Transverse colon (tissue), 4 donors: ENCODE measurements at regions not wholly inside any gene's neighbourhood (a gene's known extent, or its start where the extent isn't known, plus 50 kb on each side); places are given as distances from the start of the nearest gene placed in this dataset.

ENCODE experiments used
- DNase-seq: peaks from one replicate; pipeline ENCODE4 v3.0.0-alpha.2; 2019
- H3K27ac ChIP-seq, 4 donors: fragments of 200-600 bp; sonication (generic); 2 replicates each; pipeline ENCODE4 v1.5.1; 2016 to 2018; ENCODE audit warnings: inconsistent platforms in 4 of 4
- H3K27me3 ChIP-seq: fragments of 200-600 bp; sonication (generic); 2 replicates; pipeline ENCODE4 v1.5.1; 2017; ENCODE audit warnings: inconsistent platforms
- H3K36me3 ChIP-seq, 4 donors: fragments of 200-600 bp; sonication (generic); 2 replicates each; pipeline ENCODE4 v1.5.1; 2017 to 2019; ENCODE audit warnings: inconsistent platforms in 4 of 4
- H3K4me1 ChIP-seq, 4 donors: fragments of 200-600 bp; sonication (generic); 2 replicates each; pipeline ENCODE4 v1.5.1; 2017 to 2020; ENCODE audit warnings: inconsistent platforms in 4 of 4
- H3K4me3 ChIP-seq, 4 donors: fragments of 200-600 bp; sonication (generic); 1 replicate in 1 of 4; 2 replicates in 3 of 4; pipeline versions ENCODE4 v1.5.1 to v1.6.1; 2017 to 2019; ENCODE audit warnings: inconsistent platforms in 4 of 4
- H3K9me3 ChIP-seq, 2 donors: fragments of 200-600 bp; sonication (generic); 2 replicates each; pipeline ENCODE4 v1.5.1; 2017 to 2019; ENCODE audit warnings: inconsistent platforms in 2 of 2
- EP300 ChIP-seq: sonication (generic); formaldehyde crosslinking; IDR thresholded peaks from one replicate; pipeline ENCODE4 v1.6.1; 2017; ENCODE audit warnings: antibody characterized with exemption, low read depth
- POLR2A ChIP-seq: fragments of 450-650 bp; IDR thresholded peaks from one replicate; pipeline ENCODE4 v1.6.1; 2016; ENCODE audit warnings: antibody characterized with exemption, mild to moderate bottlenecking, moderate library complexity
- POLR2AphosphoS5 ChIP-seq, 3 donors: sonication (generic); formaldehyde crosslinking; IDR thresholded peaks; one replicate each; pipeline ENCODE4 v1.6.1; 2016; ENCODE audit warnings: antibody characterized with exemption in 3 of 3
- WGBS, 2 donors: methylation state at CpG; one replicate each; pipeline ENCODE4 v1.1.5; 2018; ENCODE audit warnings: low coverage in 1 of 2; 5-methylcytosine and 5-hydroxymethylcytosine counted together
- in situ Hi-C, 4 donors: fragments of 200-750 bp; cut with MboI; loops; one replicate each; pipeline versions ENCODE4 v1.15.0 to v1.15.1; 2017; ENCODE audit warnings: low sequenced_read_pairs in 3 of 4, low pct_ligation_motif_present in 1 of 4, low pct_unique_long_range_greater_than_20kb in 1 of 4
- intact Hi-C: fragments of 100-400 bp; cut with DNase I; formaldehyde crosslinking; loops from one replicate; pipeline ENCODE4 v1.15.1; 2023; ENCODE audit warnings: low total_unique reads
- TF ChIP-seq, protein P1 (sequence below), 5 experiments: fragments of 200-600 bp in 3 of 5; fragments of 450-650 bp in 2 of 5; sonication (generic) in 3 of 5; IDR thresholded peaks; 1 replicate in 2 of 5; 2 replicates in 3 of 5; pipeline ENCODE4 v1.5.1; 2016 to 2017; ENCODE audit warnings: antibody characterized with exemption in 5 of 5, inconsistent platforms in 3 of 5, mild to moderate bottlenecking in 2 of 5, moderate library complexity in 1 of 5

DNA sequence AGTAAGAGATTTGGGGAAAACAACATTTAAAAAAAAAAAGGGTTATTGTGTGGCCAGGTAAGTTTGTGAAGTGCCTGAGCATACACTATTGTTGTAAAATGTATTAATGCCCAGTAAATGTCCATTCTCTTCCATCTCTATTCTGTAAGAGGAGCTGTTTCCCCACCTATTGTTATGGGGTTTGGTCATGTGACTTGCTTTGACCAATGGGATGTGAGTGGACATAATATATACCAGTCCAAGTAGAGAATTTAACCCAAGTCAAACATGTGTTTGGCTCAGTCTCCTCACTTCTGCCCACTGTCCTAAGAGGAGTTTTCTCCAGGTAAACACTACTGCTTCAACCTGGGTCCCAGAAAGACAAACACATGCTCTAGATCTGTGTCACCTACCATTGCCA lies 377.1 kb downstream of the FOXA2 start:
- DNase-seq, result no peak
- TF ChIP-seq EP300, result no peak
- TF ChIP-seq, protein P1, sequence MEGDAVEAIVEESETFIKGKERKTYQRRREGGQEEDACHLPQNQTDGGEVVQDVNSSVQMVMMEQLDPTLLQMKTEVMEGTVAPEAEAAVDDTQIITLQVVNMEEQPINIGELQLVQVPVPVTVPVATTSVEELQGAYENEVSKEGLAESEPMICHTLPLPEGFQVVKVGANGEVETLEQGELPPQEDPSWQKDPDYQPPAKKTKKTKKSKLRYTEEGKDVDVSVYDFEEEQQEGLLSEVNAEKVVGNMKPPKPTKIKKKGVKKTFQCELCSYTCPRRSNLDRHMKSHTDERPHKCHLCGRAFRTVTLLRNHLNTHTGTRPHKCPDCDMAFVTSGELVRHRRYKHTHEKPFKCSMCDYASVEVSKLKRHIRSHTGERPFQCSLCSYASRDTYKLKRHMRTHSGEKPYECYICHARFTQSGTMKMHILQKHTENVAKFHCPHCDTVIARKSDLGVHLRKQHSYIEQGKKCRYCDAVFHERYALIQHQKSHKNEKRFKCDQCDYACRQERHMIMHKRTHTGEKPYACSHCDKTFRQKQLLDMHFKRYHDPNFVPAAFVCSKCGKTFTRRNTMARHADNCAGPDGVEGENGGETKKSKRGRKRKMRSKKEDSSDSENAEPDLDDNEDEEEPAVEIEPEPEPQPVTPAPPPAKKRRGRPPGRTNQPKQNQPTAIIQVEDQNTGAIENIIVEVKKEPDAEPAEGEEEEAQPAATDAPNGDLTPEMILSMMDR (IDR thresholded peaks at IDR 0.05), result no peak
- no peak for TF ChIP-seq POLR2AphosphoS5 (IDR thresholded peaks at IDR 0.05)
- TF ChIP-seq POLR2A, result no peak
- intact Hi-C loops, result loop anchor here (2.0 kb wide), 1 partner anchor 16 kb away; no protein-coding TSS in a partner anchor
- Histone ChIP-seq H3K9me3 (no peaks in the 10 kb centered on the region), H3K4me3 (no peak overlapping the region), H3K4me1 (no peaks in the 10 kb centered on the region), H3K27ac (no peak overlapping the region), H3K36me3 (no peaks in the 10 kb centered on the region), H3K27me3 (no peaks in the 10 kb centered on the region)
- in situ Hi-C loops, result no loop called here

DNA sequence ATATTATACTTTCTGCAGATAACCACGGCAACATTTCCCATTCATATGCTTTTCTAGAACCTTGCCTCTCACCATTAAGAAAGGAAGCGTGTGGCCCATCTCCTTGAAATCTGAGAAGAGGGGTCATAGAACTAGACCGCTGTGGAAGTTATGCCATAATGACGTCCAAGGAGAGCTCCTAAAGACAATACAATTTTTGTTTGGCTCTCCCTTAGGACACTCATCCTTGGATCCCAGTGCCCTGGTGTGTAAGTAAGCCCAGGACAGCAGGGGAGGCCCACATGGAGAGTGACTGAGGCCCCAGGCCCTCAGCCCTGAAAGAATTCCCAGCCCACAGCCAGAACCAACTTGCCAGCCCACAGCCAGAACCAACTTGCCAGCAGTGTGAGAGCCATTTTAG lies 379.6 kb downstream of the FOXA2 start:
- H3K4me1 ChIP-seq, result no peaks in the 10 kb centered on the region
- no peaks in the 10 kb centered on the region for H3K9me3 ChIP-seq
- H3K36me3 ChIP-seq, result no peaks in the 10 kb centered on the region
- no peaks in the 10 kb centered on the region for H3K27me3 ChIP-seq
- no peak for DNase-seq
- in situ Hi-C loops (no loop called here), intact Hi-C loops (no loop called here)
- TF ChIP-seq, protein P1 (IDR thresholded peaks at IDR 0.05), result no peak
- TF ChIP-seq POLR2A (no peak), POLR2AphosphoS5 (IDR thresholded peaks at IDR 0.05) (no peak), EP300 (no peak)
- WGBS, 2 donors, result 79% methylated on average over 3 to 4 of the region's 4 CpGs
- no peak overlapping the region for H3K4me3 ChIP-seq
- H3K27ac ChIP-seq, result no peak overlapping the region

DNA sequence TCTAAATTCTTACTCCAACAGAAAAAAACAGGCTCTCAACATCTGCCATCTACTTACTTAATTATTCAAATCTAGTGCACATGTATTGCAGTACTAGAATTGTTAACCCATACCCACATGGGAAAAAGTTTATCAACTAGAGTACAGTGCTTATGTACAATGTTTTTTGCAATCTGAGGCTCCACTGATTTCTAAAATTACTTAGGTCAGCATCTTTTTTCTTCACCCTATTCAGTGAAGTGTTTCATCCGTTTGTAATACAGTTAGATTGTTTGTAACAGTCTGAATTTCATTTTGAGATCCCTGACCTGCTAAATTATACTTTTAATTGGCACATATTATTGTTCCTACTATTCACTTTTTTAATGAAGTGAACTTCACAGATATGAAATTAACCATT lies 402.2 kb downstream of the FOXA2 start:
- whole genome bisulfite sequencing, 2 donors, result 62 to 67% methylated on average over 1 of the region's 1 CpG

DNA sequence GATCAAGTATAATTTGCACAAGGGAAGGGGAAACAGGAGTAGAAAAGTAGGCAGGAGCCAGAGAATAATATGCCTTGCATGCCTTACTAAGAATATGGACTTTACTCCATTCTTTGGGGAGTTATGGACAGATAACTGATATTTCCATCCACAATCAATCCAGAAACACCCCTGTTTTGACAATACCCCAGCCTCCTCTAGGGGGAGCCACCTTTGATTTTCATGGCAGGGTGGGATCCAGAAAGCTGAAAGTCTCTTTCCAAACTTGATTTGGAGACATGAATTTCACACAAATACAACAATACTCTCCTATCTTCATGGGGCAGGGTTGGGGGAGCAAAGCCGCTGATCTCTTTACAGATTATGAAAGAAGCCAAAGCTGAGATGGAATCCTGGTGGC lies 404.1 kb downstream of the FOXA2 start:
- no peaks in the 10 kb centered on the region for H3K4me1 ChIP-seq
- no peak overlapping the region for H3K4me3 ChIP-seq
- no peaks in the 10 kb centered on the region for H3K9me3 ChIP-seq
- no peak overlapping the region for H3K27ac ChIP-seq
- in situ Hi-C loops, result loop anchor here in 1 of 4 donors (25.0 kb wide), 1 partner anchor 107 kb away; no protein-coding TSS in a partner anchor
- no peaks in the 10 kb centered on the region for H3K27me3 ChIP-seq
- intact Hi-C loops, result no loop called here
- no peaks in the 10 kb centered on the region for H3K36me3 ChIP-seq
- TF ChIP-seq POLR2AphosphoS5 (IDR thresholded peaks at IDR 0.05) (no peak), POLR2A (no peak), EP300 (no peak)
- TF ChIP-seq, protein P1 (IDR thresholded peaks at IDR 0.05), result no peak
- DNase-seq, result no peak
- WGBS, 2 donors, result 85% methylated on average over 1 of the region's 1 CpG; no CpG with 5 or more reads in 1 of the 2 donors

More for the DNA sequence above, 402.2 kb downstream of the FOXA2 start:
- no peak overlapping the region for H3K4me3 ChIP-seq
- H3K27me3 ChIP-seq, result no peaks in the 10 kb centered on the region
- no peak for TF ChIP-seq EP300
- TF ChIP-seq POLR2AphosphoS5 (IDR thresholded peaks at IDR 0.05), result no peak
- TF ChIP-seq, protein P1 (IDR thresholded peaks at IDR 0.05), result no peak
- TF ChIP-seq POLR2A, result no peak
- intact Hi-C loops (no loop called here), in situ Hi-C loops (loop anchor here in 1 of 4 donors (25.0 kb wide), 1 partner anchor 105 kb away; no protein-coding TSS in a partner anchor)
- H3K36me3 ChIP-seq, result no peaks in the 10 kb centered on the region
- no peaks in the 10 kb centered on the region for H3K9me3 ChIP-seq
- no peak for DNase-seq
- no peak overlapping the region for H3K27ac ChIP-seq
- H3K4me1 ChIP-seq, result no peaks in the 10 kb centered on the region
